ENCODE measurements at regions not wholly inside any gene's neighbourhood (a gene's known extent, or its start where the extent isn't known, plus 50 kb on each side); places are given as distances from the start of the nearest gene placed in this dataset.

GRCh38 chr4:4727536-4727935 lies 131.9 kb upstream of the MSX1 start (continued):
- TF ChIP-seq REST (IDR thresholded peaks at IDR 0.05; ENCODE audit: low read depth, low read length) (no peak), TCF12 (IDR thresholded peaks at IDR 0.05) (no peak), CHD2 (IDR thresholded peaks at IDR 0.05; ENCODE audit: low read length, partially characterized antibody) (no peak)

GRCh38 chr4:4726051-4726450 lies 133.4 kb upstream of the MSX1 start:
- Histone ChIP-seq H4K20me1 (ENCODE audit: insufficient read depth) (no peaks in the 10 kb centered on the region), H3K79me2 (ENCODE audit: insufficient read depth) (no peaks in the 10 kb centered on the region), H3K9ac (no peak overlapping the region), H3K27ac (ENCODE audit: low read depth in 2 of 2, low read length in 1 of 2) (no peak overlapping the region), H3K36me3 (replicated peaks in 1 of 2; ENCODE audit: control insufficient read depth in 1 of 2, insufficient read depth in 2 of 2, low read length in 1 of 2) (no peaks in the 10 kb centered on the region), H2AFZ (ENCODE audit: low read depth) (no peak overlapping the region), H3K4me3 (ENCODE audit: low read depth in 2 of 2, low read length in 1 of 2) (no peak overlapping the region), H3K4me1 (ENCODE audit: control insufficient read depth in 1 of 2, insufficient read depth in 2 of 2, low read depth in 1 of 2, low read length in 1 of 2) (no peaks in the 10 kb centered on the region), H3K9me3 (no peaks in the 10 kb centered on the region; the same call in 1 of the 2 replicates), H3K4me2 (no peak overlapping the region), H3F3A (replicated peaks; ENCODE audit: insufficient read depth) (no peaks in the 10 kb centered on the region), H3K27me3 (ENCODE audit: insufficient read depth) (no peaks in the 10 kb centered on the region), H3K9me2 (no peaks in the 10 kb centered on the region)
- DNase-seq = no peak
- CTCF ChIA-PET = no interaction called here
- TF ChIP-seq TEAD4 (IDR thresholded peaks at IDR 0.05; ENCODE audit: borderline replicate concordance, insufficient read depth) = no peak
- TF ChIP-seq CTCF (IDR thresholded peaks at IDR 0.05) = peak; percentile 50
- POLR2A ChIA-PET = no interaction called here
- WGBS (ENCODE audit: low lambda C conversion rate) = 42% methylated on average over 2 of the region's 2 CpGs

GRCh38 chr4:4724321-4724720 lies 135.1 kb upstream of the MSX1 start:
- no peak overlapping the region for H3K4me2 ChIP-seq
- H3K36me3 ChIP-seq (replicated peaks in 1 of 2; ENCODE audit: control insufficient read depth in 1 of 2, insufficient read depth in 2 of 2, low read length in 1 of 2) = no peaks in the 10 kb centered on the region
- H3K4me3 ChIP-seq (ENCODE audit: low read depth in 2 of 2, low read length in 1 of 2) = no peak overlapping the region
- no peaks in the 10 kb centered on the region for H3K79me2 ChIP-seq (ENCODE audit: insufficient read depth)
- H3F3A ChIP-seq (replicated peaks; ENCODE audit: insufficient read depth) = no peaks in the 10 kb centered on the region
- ChIA-PET CTCF (no interaction called here), POLR2A (no interaction called here)
- H2AFZ ChIP-seq (ENCODE audit: low read depth) = no peak overlapping the region
- TF ChIP-seq RCOR1 (IDR thresholded peaks at IDR 0.05; ENCODE audit: low read length) = no peak
- TF ChIP-seq NFIC (IDR thresholded peaks at IDR 0.05; ENCODE audit: borderline replicate concordance) = no peak
- no peak for TF ChIP-seq JUND (IDR thresholded peaks at IDR 0.05)
- TF ChIP-seq IRF3 (IDR thresholded peaks at IDR 0.05; ENCODE audit: low read depth, low read length) = no peak
- no peak for TF ChIP-seq FOXJ3 (CRISPR knock-in tag; IDR thresholded peaks at IDR 0.05)
- no peak for TF ChIP-seq RFX5 (IDR thresholded peaks at IDR 0.05; ENCODE audit: low read length)
- TF ChIP-seq USF1 (IDR thresholded peaks at IDR 0.05; ENCODE audit: borderline replicate concordance, low read depth) = no peak
- no peak for TF ChIP-seq TCF12 (IDR thresholded peaks at IDR 0.05)
- no peak for TF ChIP-seq PBX3 (IDR thresholded peaks at IDR 0.05)
- TF ChIP-seq RAD21 (IDR thresholded peaks at IDR 0.05; ENCODE audit: low read length) = no peak
- no peak for TF ChIP-seq MEF2A (IDR thresholded peaks at IDR 0.05; ENCODE audit: borderline replicate concordance, low read depth)
- TF ChIP-seq GATA2 (CRISPR knock-in tag; IDR thresholded peaks at IDR 0.05) = no peak
- WGBS (ENCODE audit: low lambda C conversion rate) = 35% methylated on average over 4 of the region's 4 CpGs
- no peak overlapping the region for H3K9ac ChIP-seq
- no peaks in the 10 kb centered on the region; the same call in 1 of the 2 replicates for H3K9me3 ChIP-seq
- no peak for DNase-seq
- peaks cover 0 to 2% of the 10 kb centered on the region in 2 experiments; a peak in 1 of 4 replicates for H3K4me1 ChIP-seq (ENCODE audit: control insufficient read depth in 1 of 2, insufficient read depth in 2 of 2, low read depth in 1 of 2, low read length in 1 of 2)
- no peaks in the 10 kb centered on the region for H3K27me3 ChIP-seq (ENCODE audit: insufficient read depth)
- no peaks in the 10 kb centered on the region for H4K20me1 ChIP-seq (ENCODE audit: insufficient read depth)
- no peak overlapping the region for H3K27ac ChIP-seq (ENCODE audit: low read depth in 2 of 2, low read length in 1 of 2)
- H3K9me2 ChIP-seq = no peaks in the 10 kb centered on the region

Measured in SK-N-SH (cell line).